ENCODE measurements at regions not wholly inside any gene's neighbourhood (a gene's known extent, or its start where the extent isn't known, plus 50 kb on each side); places are given as distances from the start of the nearest gene placed in this dataset.

GRCh38 chr2:22737144-22737543 lies 647.8 kb upstream of the KLHL29 start:
- no peak for DNase-seq (ENCODE audit: low spot score)

GRCh38 chr2:22741216-22741615 lies 643.8 kb upstream of the KLHL29 start:
- DNase-seq (ENCODE audit: low spot score) = no peak

GRCh38 chr2:22748909-22749308 lies 636.1 kb upstream of the KLHL29 start:
- no peak for DNase-seq (ENCODE audit: low spot score)

- DNase-seq (ENCODE audit: low spot score) = no peak
Observed at GRCh38 chr2:22753476-22753875, 631.5 kb upstream of the KLHL29 start.

- DNase-seq (ENCODE audit: low spot score) = no peak
Observed at GRCh38 chr2:22756276-22757043, 628.5 kb upstream of the KLHL29 start.

- DNase-seq (ENCODE audit: low spot score) = no peak
Observed at GRCh38 chr2:22769497-22769896, 615.5 kb upstream of the KLHL29 start.

GRCh38 chr2:22784566-22784965 lies 600.4 kb upstream of the KLHL29 start:
- DNase-seq (ENCODE audit: low spot score) = no peak

- DNase-seq (ENCODE audit: low spot score) = no peak
Observed at GRCh38 chr2:22786817-22787216, 598.2 kb upstream of the KLHL29 start.

GRCh38 chr2:22787745-22788144 lies 597.2 kb upstream of the KLHL29 start:
- no peak for DNase-seq (ENCODE audit: low spot score)

GRCh38 chr2:22788749-22789327 lies 596.1 kb upstream of the KLHL29 start:
- no peak for DNase-seq (ENCODE audit: low spot score)

GRCh38 chr2:22795287-22795866 lies 589.6 kb upstream of the KLHL29 start:
- DNase-seq (ENCODE audit: low spot score) = no peak

- no peak for DNase-seq (ENCODE audit: low spot score)
Observed at GRCh38 chr2:22798386-22798785, 586.6 kb upstream of the KLHL29 start.

- DNase-seq (ENCODE audit: low spot score) = no peak
Observed at GRCh38 chr2:22800412-22800811, 584.6 kb upstream of the KLHL29 start.

GRCh38 chr2:22801071-22801470 lies 583.9 kb upstream of the KLHL29 start:
- no peak for DNase-seq (ENCODE audit: low spot score)

- no peak for DNase-seq (ENCODE audit: low spot score)
Observed at GRCh38 chr2:22801970-22802369, 583.0 kb upstream of the KLHL29 start.

- DNase-seq (ENCODE audit: low spot score) = no peak
Observed at GRCh38 chr2:22807872-22808271, 577.1 kb upstream of the KLHL29 start.

GRCh38 chr2:22810602-22811001 lies 574.4 kb upstream of the KLHL29 start:
- no peak for DNase-seq (ENCODE audit: low spot score)

GRCh38 chr2:22812065-22812680 lies 572.8 kb upstream of the KLHL29 start:
- DNase-seq (ENCODE audit: low spot score) = no peak

GRCh38 chr2:22817197-22817596 lies 567.8 kb upstream of the KLHL29 start:
- DNase-seq (ENCODE audit: low spot score) = no peak

GRCh38 chr2:22821458-22821857 lies 563.5 kb upstream of the KLHL29 start:
- DNase-seq (ENCODE audit: low spot score) = no peak

GRCh38 chr2:22822835-22823234 lies 562.1 kb upstream of the KLHL29 start:
- no peak for DNase-seq (ENCODE audit: low spot score)

GRCh38 chr2:22824618-22825017 lies 560.4 kb upstream of the KLHL29 start:
- DNase-seq (ENCODE audit: low spot score) = no peak

GRCh38 chr2:22826703-22827102 lies 558.3 kb upstream of the KLHL29 start:
- no peak for DNase-seq (ENCODE audit: low spot score)
